Adrenal gland (tissue), 9 donors: ENCODE measurements at regions not wholly inside any gene's neighbourhood (a gene's known extent, or its start where the extent isn't known, plus 50 kb on each side); places are given as distances from the start of the nearest gene placed in this dataset.

Experiments used
- DNase-seq, 7 donors: peaks; one replicate each; pipeline ENCODE4 v3.0.0-alpha.2; 2019 to 2020
- H3K27ac ChIP-seq, 5 donors: fragments of 200-600 bp; sonication (generic) in 4 of 5; 1 replicate in 3 of 5; 2 replicates in 2 of 5; pipeline versions ENCODE4 v1.5.1 to v1.8.0; 2016 to 2020; ENCODE audit warnings: mild to moderate bottlenecking in 1 of 5
- H3K27me3 ChIP-seq: fragments of 200-600 bp; 2 replicates; pipeline ENCODE4 v1.8.0; 2021
- H3K36me3 ChIP-seq, 2 donors: fragments of 200-600 bp; replicated peaks in 1 of 2; 1 replicate in 1 of 2; 2 replicates in 1 of 2; pipeline versions ENCODE4 v1.5.1 to v1.8.0; 2018 to 2022
- H3K4me1 ChIP-seq, 2 donors: fragments of 200-600 bp; replicated peaks in 1 of 2; 1 replicate in 1 of 2; 2 replicates in 1 of 2; pipeline versions ENCODE4 v1.5.1 to v1.8.0; 2018 to 2021
- H3K4me3 ChIP-seq, 4 donors: fragments of 200-600 bp; sonication (generic) in 3 of 4; one replicate each; pipeline ENCODE4 v1.5.1; 2016 to 2018
- H3K9me3 ChIP-seq, 3 donors: fragments of 200-600 bp; sonication (generic) in 1 of 3; replicated peaks in 1 of 3; 1 replicate in 2 of 3; 2 replicates in 1 of 3; pipeline versions ENCODE4 v1.5.1 to v1.8.0; 2016 to 2021
- CTCF ChIP-seq, 6 experiments: fragments of 450-650 bp in 4 of 6; fragments of 200-600 bp in 2 of 6; sonication (generic) in 1 of 6; IDR thresholded peaks; 1 replicate in 5 of 6; 2 replicates in 1 of 6; pipeline versions ENCODE4 v1.5.1 to v1.8.0; 2016 to 2021; ENCODE audit warnings: antibody characterized with exemption in 6 of 6, mild to moderate bottlenecking in 2 of 6, moderate library complexity in 1 of 6
- POLR2A ChIP-seq, 2 donors: fragments of 450-650 bp; IDR thresholded peaks; one replicate each; pipeline ENCODE4 v1.6.1; 2017; ENCODE audit warnings: antibody characterized with exemption in 2 of 2, mild to moderate bottlenecking in 2 of 2, moderate library complexity in 1 of 2
- WGBS, 4 donors: extraction: QIAGEN DNeasy Blood & Tissue Kit in 2 of 4; methylation state at CpG; one replicate each; pipeline versions ENCODE4 v1.1.5 to v1.1.7; 2013 to 2017; 5-methylcytosine and 5-hydroxymethylcytosine counted together
- intact Hi-C, 2 donors: fragments of 100-400 bp; cut with DNase I; formaldehyde crosslinking; loops; one replicate each; pipeline versions ENCODE4 v1.14.1 to v1.15.0; 2022 to 2023
- donor health status: healthy with polysubstance abuse.
- donor health status: Bipolar disorder and iron deficiency.
- donor health status: DM: yes; HTN: yes; CAD: no.
- donor health status: DM: no; HTN: no; CAD: no.
- donor health status: DM: no; HTN: no; CAD: no.

- H3K9me3 ChIP-seq, result no peaks in the 10 kb centered on the region
Observed at GRCh38 chr6:63154535-63154934, 56.7 kb upstream of the FKBP1C start.

More at GRCh38 chr6:63154535-63154934, 56.7 kb upstream of the FKBP1C start:
- DNase-seq, result no peak
- Histone ChIP-seq H3K4me3 (no peak overlapping the region), H3K36me3 (no peaks in the 10 kb centered on the region), H3K4me1 (no peaks in the 10 kb centered on the region), H3K27me3 (no peaks in the 10 kb centered on the region), H3K27ac (no peak overlapping the region)
- intact Hi-C loops, result no loop called here
- TF ChIP-seq CTCF (IDR thresholded peaks at IDR 0.05) (no peak), POLR2A (IDR thresholded peaks at IDR 0.05) (no peak)
- 71 to 86% (median 83%) methylated on average over 2 of the region's 2 CpGs for WGBS, 4 donors
